ENCODE measurements at regions not wholly inside any gene's neighbourhood (a gene's known extent, or its start where the extent isn't known, plus 50 kb on each side); places are given as distances from the start of the nearest gene placed in this dataset.
"Not testable (repeated sequence)": the region's sequence is repeated elsewhere in the genome, so short reads cannot be mapped to it uniquely, and the experiment has no call there.

DNA sequence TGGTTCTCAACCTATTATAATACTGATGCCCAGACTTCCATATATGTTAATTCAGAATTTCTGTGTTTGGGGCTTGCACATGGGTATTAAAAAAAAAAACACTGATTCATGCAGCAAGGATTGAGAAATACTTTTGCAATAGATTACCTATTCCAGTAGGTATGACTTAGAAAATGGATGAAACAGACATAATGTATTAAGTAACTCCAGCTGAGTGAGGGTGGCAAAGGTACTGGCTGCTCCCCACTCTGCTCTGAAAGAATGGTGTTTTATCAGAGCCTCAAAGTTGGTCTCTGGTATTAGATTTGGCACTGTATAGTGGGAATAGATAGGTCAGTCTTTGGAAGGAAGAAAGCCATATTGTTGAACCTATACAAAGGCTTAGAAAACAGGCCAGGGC is 234.3 kb upstream of the FOLH1 start:
- no peak for DNase-seq

DNA sequence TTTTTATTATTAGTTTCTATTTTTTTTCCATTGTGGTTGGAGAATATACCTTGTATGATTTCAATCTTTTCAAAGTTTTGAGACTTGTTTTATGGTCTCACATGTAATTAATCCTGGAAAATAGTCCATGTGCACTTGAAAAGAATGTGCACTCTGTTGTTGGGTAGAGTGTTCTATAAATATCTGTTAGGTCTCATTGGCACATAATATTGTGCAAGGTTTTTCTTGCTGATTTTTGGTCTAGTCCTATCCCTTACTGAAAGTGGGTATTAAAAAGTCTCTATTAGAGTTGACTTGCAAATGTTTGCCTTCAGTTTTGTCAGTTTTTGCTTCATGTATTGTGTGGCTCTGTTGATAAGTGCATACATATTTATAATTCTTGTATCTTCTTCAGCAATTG is 231.5 kb upstream of the FOLH1 start:
- DNase-seq: not testable (repeated sequence)

GRCh38 chr11:49434308-49434707 is 225.9 kb upstream of the FOLH1 start:
- DNase-seq: not testable (repeated sequence)

- DNase-seq: no peak
Observed at GRCh38 chr11:49432242-49432848, 223.9 kb upstream of the FOLH1 start.

- DNase-seq: no peak
Observed at GRCh38 chr11:49424136-49424535, 215.7 kb upstream of the FOLH1 start.

- DNase-seq: not testable (repeated sequence)
Observed at GRCh38 chr11:49418877-49419276, 210.5 kb upstream of the FOLH1 start.

DNA sequence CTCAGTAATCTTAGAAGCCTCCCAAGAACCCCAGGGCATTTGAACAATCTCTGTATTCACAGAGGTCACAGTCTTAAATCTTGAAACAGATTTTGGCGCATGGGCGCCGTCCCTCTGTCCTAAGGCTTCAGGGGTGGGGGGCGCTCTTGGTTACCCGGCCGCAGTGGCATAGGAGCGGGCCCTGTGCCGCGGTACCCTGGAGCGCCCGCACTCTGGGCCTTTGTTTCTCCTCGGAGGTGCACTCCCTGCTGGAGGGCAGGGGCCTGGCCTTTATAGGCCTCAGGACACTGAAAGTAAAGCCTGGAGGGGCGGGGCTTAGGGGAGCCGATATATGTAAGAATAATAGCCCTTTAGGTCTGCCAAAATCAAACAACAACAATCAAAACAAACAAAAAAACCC is 197.3 kb upstream of the FOLH1 start:
- DNase-seq: no peak

GRCh38 chr11:49395789-49396188 is 187.4 kb upstream of the FOLH1 start:
- not testable (repeated sequence) for DNase-seq

DNA sequence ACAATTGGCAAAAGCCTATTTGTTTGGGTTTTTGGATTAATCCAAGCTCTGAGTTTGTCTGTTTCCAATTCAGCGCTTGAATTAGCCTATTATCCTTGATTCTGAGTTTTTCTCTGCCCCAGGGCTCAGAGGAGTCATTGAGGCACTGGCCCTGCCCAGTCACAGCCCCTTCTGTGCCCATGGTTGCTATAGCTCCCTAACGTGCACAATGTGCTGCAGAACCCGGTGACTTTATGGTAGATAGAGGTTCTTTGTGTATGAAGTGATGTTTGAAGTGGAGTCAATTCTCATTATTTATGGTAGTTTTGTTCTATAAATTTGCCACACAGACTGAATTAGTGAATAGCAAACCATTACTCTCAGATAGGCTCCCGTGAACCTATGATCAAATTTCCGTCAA is 182.0 kb upstream of the FOLH1 start:
- DNase-seq: not testable (repeated sequence)

- not testable (repeated sequence) for DNase-seq
Observed at GRCh38 chr11:49389149-49389548, 180.7 kb upstream of the FOLH1 start.

GRCh38 chr11:49384371-49384770 is 176.0 kb upstream of the FOLH1 start:
- DNase-seq: not testable (repeated sequence)

DNA sequence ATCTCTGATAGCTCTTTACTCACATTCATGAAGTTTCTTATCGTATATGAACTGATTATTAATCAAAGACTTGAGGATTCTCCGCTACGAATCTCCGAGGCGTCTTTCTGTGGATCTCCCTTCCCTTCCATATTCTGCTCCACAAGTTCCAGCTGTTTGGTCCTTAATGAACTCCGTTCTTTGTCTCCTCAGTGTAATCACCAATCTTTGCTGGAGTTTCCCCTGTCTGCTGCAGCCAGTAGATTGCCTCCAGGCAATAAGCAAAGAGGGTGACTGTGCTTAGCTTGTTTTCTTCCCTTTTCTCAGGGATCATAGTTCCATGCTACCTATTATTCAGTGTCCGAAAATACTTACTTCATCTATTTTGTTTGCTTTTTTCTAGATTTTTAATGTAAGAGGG is 169.6 kb upstream of the FOLH1 start:
- DNase-seq: no peak

GRCh38 chr11:49373866-49374265 is 165.5 kb upstream of the FOLH1 start:
- DNase-seq: not testable (repeated sequence)

DNA sequence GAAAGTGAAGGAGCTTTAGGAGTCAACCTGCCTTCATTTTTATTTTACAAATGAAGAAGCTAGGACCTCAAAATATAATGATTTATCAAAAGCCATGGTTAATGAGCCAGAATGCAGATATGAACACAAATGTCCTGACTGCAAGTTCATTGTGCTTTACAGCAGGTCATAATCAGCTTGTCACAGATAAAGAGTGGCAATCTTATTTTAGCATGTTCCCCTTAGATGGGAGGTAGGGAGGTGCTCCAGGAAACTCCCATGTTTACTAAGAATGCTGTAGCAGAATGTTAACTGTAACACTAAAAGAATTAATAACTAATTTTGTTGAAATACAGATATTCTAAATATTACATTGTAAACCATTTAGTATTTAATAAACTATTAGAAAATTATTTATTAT is 165.0 kb upstream of the FOLH1 start:
- DNase-seq: not testable (repeated sequence)

DNA sequence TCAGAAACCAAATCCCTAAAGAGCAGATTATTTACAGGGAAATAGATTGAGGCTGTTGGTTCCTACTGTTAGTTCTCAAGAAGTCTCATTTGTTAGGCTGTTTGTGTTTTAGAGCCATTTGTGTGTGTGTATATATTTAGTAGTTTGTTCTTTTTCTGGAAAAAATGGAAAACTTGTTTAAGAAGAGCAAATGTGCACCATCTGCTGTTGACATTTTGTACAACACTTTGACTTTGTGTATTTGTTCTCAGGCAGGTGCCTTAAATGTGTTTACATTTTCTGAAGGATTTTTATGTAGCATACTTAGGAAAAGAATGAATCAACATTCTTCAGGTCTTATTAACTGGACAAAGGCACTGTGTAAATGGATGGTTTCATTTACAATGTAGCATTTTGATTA is 163.7 kb upstream of the FOLH1 start:
- not testable (repeated sequence) for DNase-seq

DNA sequence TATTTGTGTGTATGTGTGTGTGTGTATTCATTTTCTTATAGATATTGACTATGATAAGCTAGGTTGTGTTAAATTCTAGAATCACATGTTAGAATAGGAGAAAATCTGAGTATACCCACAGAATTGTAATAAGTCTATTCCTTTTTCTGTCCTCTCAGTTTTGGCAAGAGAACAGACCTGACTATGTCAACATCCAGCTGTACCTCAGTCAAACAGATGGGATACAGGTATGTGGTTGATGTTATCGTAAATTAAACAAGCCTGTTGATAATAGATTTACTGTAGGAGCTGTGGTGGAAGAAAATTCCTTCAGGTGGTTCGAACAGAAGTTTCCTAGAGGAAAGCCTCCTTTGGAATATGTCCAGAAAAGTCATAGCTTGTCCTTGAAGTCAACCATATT is 160.2 kb upstream of the FOLH1 start:
- not testable (repeated sequence) for DNase-seq

GRCh38 chr11:49365375-49365774 is 157.0 kb upstream of the FOLH1 start:
- not testable (repeated sequence) for DNase-seq

DNA sequence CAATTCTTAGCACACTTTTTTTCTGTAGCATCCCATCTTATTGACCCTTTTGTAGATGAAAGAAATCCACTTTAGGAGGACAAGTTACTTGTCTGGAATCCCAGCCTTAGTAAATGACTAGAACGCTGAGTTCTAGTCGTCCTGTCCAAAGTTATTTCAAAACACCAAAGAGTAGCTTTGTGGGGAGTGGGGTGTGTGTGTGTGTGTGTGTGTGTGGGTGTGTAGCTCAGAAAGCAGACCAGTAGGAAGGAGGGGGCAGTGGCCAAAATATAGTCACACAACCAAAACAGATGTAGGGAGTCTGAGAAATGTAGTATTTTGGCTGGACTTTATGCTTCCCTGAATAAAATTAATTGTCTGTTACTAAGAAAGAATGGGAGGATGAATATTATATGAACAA is 154.6 kb upstream of the FOLH1 start:
- DNase-seq: not testable (repeated sequence)

DNA sequence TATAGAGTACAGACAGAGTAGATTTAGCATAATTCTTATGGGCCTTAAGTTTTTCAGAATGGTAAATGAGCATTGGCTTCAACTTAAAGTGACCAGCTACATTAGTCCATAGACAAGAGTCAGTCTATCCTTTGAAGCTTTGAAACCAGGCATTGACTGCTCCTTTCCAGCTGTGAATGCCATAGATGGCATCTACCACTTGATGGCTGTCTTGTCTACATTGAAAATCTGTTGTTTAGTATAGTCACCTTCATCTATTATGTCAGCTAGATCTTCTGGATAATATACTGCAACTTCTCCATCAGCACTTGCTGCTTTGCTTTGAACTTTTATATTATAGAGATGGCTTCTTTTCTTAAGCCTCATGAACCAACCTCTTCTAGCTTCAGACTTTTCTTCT is 146.1 kb upstream of the FOLH1 start:
- DNase-seq: not testable (repeated sequence)

GRCh38 chr11:49352868-49353267 is 144.5 kb upstream of the FOLH1 start:
- not testable (repeated sequence) for DNase-seq

- not testable (repeated sequence) for DNase-seq
Observed at GRCh38 chr11:49346627-49347026, 138.2 kb upstream of the FOLH1 start.

DNA sequence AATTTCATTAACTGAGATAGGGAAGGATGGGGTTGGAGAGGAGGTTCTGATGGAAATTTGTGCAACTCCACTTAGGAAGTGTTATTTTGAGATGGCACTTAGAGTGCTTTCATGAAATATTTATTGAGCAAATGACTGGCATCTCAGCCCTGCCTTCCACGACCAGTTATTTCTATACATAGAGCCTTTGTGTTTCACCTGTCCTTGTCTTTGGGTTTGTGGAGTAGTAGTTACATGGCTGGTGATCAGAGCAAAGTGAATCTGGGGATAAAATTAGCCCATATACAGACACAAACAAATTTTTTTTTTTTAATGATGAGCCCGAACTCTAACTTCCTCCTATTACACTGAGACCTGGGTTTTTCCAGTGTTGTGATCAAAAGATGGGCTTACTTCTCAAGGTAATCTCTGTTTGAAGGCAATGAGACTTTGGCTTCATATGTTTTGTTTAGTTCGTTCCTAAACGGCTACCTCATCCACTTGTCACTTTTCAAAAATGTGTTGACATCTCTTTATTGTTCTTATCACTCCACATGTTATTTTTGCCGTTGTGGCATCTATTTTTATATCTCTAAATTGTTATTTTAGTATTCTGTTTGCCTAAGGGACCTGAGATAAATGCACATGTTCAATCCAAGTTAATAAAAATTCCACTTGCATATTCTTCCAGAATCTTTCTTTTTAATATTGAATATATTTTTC is 120.2 kb upstream of the FOLH1 start:
- not testable (repeated sequence) for DNase-seq

DNA sequence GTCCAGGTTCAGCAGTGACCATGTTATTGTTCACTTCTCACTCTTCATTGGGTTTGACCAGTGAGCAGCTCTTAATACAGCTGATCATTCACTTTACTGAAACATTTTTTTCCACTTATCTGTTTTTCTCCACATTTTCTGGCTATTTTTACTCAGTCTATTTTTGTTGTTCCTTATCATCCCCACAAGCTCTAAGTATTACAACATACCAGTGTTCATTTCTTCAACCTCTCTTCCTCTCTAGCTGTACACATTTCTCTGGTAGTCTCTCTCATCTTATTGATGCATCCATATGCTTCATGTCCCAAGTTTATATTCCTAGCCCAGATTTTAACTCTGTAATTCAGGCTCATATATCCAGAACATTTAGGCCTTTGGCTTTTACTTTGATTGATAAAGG is 119.4 kb upstream of the FOLH1 start:
- not testable (repeated sequence) for DNase-seq

GRCh38 chr11:49326651-49327050 is 118.2 kb upstream of the FOLH1 start:
- not testable (repeated sequence) for DNase-seq

- DNase-seq: no peak
Observed at GRCh38 chr11:49316180-49316579, 107.8 kb upstream of the FOLH1 start.
